Cardiac muscle cell (in vitro differentiated cells and primary cell): ENCODE measurements at regions not wholly inside any gene's neighbourhood (a gene's known extent, or its start where the extent isn't known, plus 50 kb on each side); places are given as distances from the start of the nearest gene placed in this dataset.

Experiments used
- DNase-seq, 2 donors: peaks; one replicate each; pipeline versions ENCODE4 v3.0.0 to v3.0.0-alpha.2; 2010 to 2017; ENCODE audit warnings: low read depth in 1 of 2, low spot score in 1 of 2
- H3K27ac ChIP-seq: fragments of 200-600 bp; sonication (generic); 2 replicates; pipeline ENCODE4 v1.5.1; 2016
- H3K27me3 ChIP-seq: fragments of 200-600 bp; sonication (generic); 2 replicates; pipeline ENCODE4 v1.6.0; 2016; ENCODE audit warnings: control low read depth
- H3K36me3 ChIP-seq: fragments of 200-600 bp; sonication (generic); 2 replicates; pipeline ENCODE4 v1.5.1; 2016; ENCODE audit warnings: control low read depth
- H3K4me1 ChIP-seq: fragments of 200-600 bp; sonication (generic); 2 replicates; pipeline ENCODE4 v1.8.1; 2017; ENCODE audit warnings: low read depth, mild to moderate bottlenecking, mixed run types
- H3K4me3 ChIP-seq: fragments of 200-600 bp; sonication (generic); 2 replicates; pipeline ENCODE4 v1.5.1; 2016; ENCODE audit warnings: mild to moderate bottlenecking
- H3K9me3 ChIP-seq: fragments of 200-600 bp; sonication (generic); 2 replicates; pipeline ENCODE4 v1.5.1; 2017; ENCODE audit warnings: low read depth, mild to moderate bottlenecking, control low read depth
- TF ChIP-seq, protein P1 (sequence below): IDR thresholded peaks from 2 replicates; pipeline ENCODE4 v1.5.1; 2012; ENCODE audit warnings: low read depth, mild to moderate bottlenecking, low read length

DNA sequence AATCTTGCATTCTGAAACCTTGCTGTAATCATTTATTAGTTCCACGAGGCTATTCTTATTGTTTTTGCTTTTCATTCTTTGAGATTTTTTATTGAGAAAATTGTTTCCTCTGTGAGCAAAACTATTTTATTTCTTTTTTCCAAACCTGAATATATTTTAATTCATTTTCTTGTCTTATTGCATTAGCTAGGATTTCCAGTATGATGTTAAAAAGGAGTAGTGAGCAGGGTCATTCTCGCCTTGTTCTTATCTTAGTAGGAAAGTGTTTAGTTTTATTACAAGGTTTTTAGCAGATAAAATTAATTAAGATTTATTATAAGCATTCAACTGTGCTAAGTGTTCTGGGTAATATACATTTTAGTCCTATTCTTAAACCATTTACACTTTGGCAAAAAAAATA, 214.6 kb upstream of the KLF6 start:
- Histone ChIP-seq H3K4me3 (no peak overlapping the region), H3K9me3 (no peaks in the 10 kb centered on the region), H3K27me3 (no peaks in the 10 kb centered on the region), H3K4me1 (peaks cover 4% of the 10 kb centered on the region), H3K36me3 (no peaks in the 10 kb centered on the region), H3K27ac (no peak overlapping the region)
- no peak for DNase-seq
- TF ChIP-seq, protein P1, sequence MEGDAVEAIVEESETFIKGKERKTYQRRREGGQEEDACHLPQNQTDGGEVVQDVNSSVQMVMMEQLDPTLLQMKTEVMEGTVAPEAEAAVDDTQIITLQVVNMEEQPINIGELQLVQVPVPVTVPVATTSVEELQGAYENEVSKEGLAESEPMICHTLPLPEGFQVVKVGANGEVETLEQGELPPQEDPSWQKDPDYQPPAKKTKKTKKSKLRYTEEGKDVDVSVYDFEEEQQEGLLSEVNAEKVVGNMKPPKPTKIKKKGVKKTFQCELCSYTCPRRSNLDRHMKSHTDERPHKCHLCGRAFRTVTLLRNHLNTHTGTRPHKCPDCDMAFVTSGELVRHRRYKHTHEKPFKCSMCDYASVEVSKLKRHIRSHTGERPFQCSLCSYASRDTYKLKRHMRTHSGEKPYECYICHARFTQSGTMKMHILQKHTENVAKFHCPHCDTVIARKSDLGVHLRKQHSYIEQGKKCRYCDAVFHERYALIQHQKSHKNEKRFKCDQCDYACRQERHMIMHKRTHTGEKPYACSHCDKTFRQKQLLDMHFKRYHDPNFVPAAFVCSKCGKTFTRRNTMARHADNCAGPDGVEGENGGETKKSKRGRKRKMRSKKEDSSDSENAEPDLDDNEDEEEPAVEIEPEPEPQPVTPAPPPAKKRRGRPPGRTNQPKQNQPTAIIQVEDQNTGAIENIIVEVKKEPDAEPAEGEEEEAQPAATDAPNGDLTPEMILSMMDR = no peak

DNA sequence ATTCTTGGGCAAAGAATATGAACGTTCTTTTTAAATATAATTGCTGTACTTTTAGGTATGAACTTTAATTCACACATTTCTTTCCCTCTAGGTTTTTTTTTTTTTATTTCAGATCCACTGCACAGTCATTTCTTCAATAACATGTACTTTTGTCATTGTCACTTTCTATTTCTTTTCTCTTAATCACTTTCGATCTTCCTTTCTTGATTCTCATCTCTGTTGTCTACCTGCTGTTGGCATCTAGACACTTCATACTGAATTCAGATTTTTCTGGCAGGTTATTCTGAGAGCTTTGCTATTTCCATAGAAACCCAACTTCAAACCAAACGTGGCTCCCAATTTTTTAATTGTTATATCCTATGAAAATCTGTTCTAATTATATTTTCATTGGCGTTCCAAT, 211.7 kb upstream of the KLF6 start:
- Histone ChIP-seq H3K27ac (no peak overlapping the region), H3K9me3 (no peaks in the 10 kb centered on the region), H3K4me1 (no peaks in the 10 kb centered on the region), H3K27me3 (no peaks in the 10 kb centered on the region), H3K4me3 (no peak overlapping the region), H3K36me3 (no peaks in the 10 kb centered on the region)
- TF ChIP-seq, protein P1 = no peak
- no peak for DNase-seq

- peak in 1 of 2 donors; percentile 69 for DNase-seq
- no peaks in the 10 kb centered on the region for H3K9me3 ChIP-seq
- no peaks in the 10 kb centered on the region for H3K27me3 ChIP-seq
- H3K27ac ChIP-seq = no peak overlapping the region
- no peaks in the 10 kb centered on the region for H3K4me1 ChIP-seq
- no peaks in the 10 kb centered on the region for H3K36me3 ChIP-seq
- H3K4me3 ChIP-seq = no peak overlapping the region
- TF ChIP-seq, protein P1 = no peak
These were observed 210.5 kb upstream of the KLF6 start for GRCh38 chr10:3995302-3996210.

- Histone ChIP-seq H3K36me3 (no peaks in the 10 kb centered on the region), H3K4me3 (no peak overlapping the region), H3K4me1 (no peaks in the 10 kb centered on the region), H3K27me3 (no peaks in the 10 kb centered on the region), H3K9me3 (no peaks in the 10 kb centered on the region), H3K27ac (no peak overlapping the region)
- no peak for DNase-seq
- TF ChIP-seq, protein P1 = no peak
These were observed 207.6 kb upstream of the KLF6 start for GRCh38 chr10:3992382-3993178.

- H3K27ac ChIP-seq = no peak overlapping the region
- no peaks in the 10 kb centered on the region for H3K4me1 ChIP-seq
- H3K36me3 ChIP-seq = no peaks in the 10 kb centered on the region
- no peak for DNase-seq
- H3K27me3 ChIP-seq = no peaks in the 10 kb centered on the region
- H3K4me3 ChIP-seq = no peak overlapping the region
- TF ChIP-seq, protein P1 = no peak
- H3K9me3 ChIP-seq = no peaks in the 10 kb centered on the region
These were observed 205.3 kb upstream of the KLF6 start for GRCh38 chr10:3990307-3990706.
